ENCODE measurements at regions not wholly inside any gene's neighbourhood (a gene's known extent, or its start where the extent isn't known, plus 50 kb on each side); places are given as distances from the start of the nearest gene placed in this dataset.

- no peak for DNase-seq (ENCODE audit: low spot score)
Measured at GRCh38 chr14:26204366-26204727, 393.5 kb downstream of the NOVA1 start.

- no peak for DNase-seq (ENCODE audit: low spot score)
Measured at GRCh38 chr14:26200687-26201086, 397.1 kb downstream of the NOVA1 start.

- DNase-seq (ENCODE audit: low spot score): no peak
Measured at GRCh38 chr14:26199590-26200370, 398.1 kb downstream of the NOVA1 start.

GRCh38 chr14:26199096-26199495 is 398.7 kb downstream of the NOVA1 start:
- no peak for DNase-seq (ENCODE audit: low spot score)

- DNase-seq (ENCODE audit: low spot score): no peak
Measured at GRCh38 chr14:26194816-26195215, 403.0 kb downstream of the NOVA1 start.

GRCh38 chr14:26191671-26192070 is 406.2 kb downstream of the NOVA1 start:
- DNase-seq (ENCODE audit: low spot score): no peak

- no peak for DNase-seq (ENCODE audit: low spot score)
Measured at GRCh38 chr14:26191123-26191522, 406.7 kb downstream of the NOVA1 start.

- DNase-seq (ENCODE audit: low spot score): no peak
Measured at GRCh38 chr14:26190646-26191045, 407.2 kb downstream of the NOVA1 start.

- DNase-seq (ENCODE audit: low spot score): no peak
Measured at GRCh38 chr14:26187996-26188620, 409.7 kb downstream of the NOVA1 start.

- no peak for DNase-seq (ENCODE audit: low spot score)
Measured at GRCh38 chr14:26180221-26180620, 417.6 kb downstream of the NOVA1 start.

- no peak for DNase-seq (ENCODE audit: low spot score)
Measured at GRCh38 chr14:26175658-26176057, 422.2 kb downstream of the NOVA1 start.

GRCh38 chr14:26174395-26174794 is 423.4 kb downstream of the NOVA1 start:
- DNase-seq (ENCODE audit: low spot score): no peak

GRCh38 chr14:26173581-26174110 is 424.2 kb downstream of the NOVA1 start:
- DNase-seq (ENCODE audit: low spot score): no peak

- DNase-seq (ENCODE audit: low spot score): no peak
Measured at GRCh38 chr14:26172396-26172795, 425.4 kb downstream of the NOVA1 start.

GRCh38 chr14:26170885-26171284 is 426.9 kb downstream of the NOVA1 start:
- no peak for DNase-seq (ENCODE audit: low spot score)

GRCh38 chr14:26163761-26164160 is 434.1 kb downstream of the NOVA1 start:
- DNase-seq (ENCODE audit: low spot score): no peak

- no peak for DNase-seq (ENCODE audit: low spot score)
Measured at GRCh38 chr14:26157517-26157916, 440.3 kb downstream of the NOVA1 start.

- DNase-seq (ENCODE audit: low spot score): no peak
Measured at GRCh38 chr14:26143057-26143456, 454.8 kb downstream of the NOVA1 start.

- no peak for DNase-seq (ENCODE audit: low spot score)
Measured at GRCh38 chr14:26138764-26139445, 458.9 kb downstream of the NOVA1 start.

- no peak for DNase-seq (ENCODE audit: low spot score)
Measured at GRCh38 chr14:26137161-26137560, 460.7 kb downstream of the NOVA1 start.

- DNase-seq (ENCODE audit: low spot score): no peak
Measured at GRCh38 chr14:26132061-26132645, 465.7 kb downstream of the NOVA1 start.

- DNase-seq (ENCODE audit: low spot score): no peak
Measured at GRCh38 chr14:26130690-26131089, 467.1 kb downstream of the NOVA1 start.

Measured in LoVo (cell line).